OCI-LY3 (cell line): ENCODE measurements at regions not wholly inside any gene's neighbourhood (a gene's known extent, or its start where the extent isn't known, plus 50 kb on each side); places are given as distances from the start of the nearest gene placed in this dataset.

Experiments
- H2AFZ ChIP-seq: fragments of 200-600, 300-600 bp; shearing (Covaris generic); 2 replicates; pipeline ENCODE4 v1.6.0; 2014; ENCODE audit warnings: antibody characterized with exemption, low read depth, low read length
- H3K27ac ChIP-seq: fragments of 200-600, 300-600 bp; sonication (generic); 2 replicates; pipeline ENCODE4 v1.5.1; 2014; ENCODE audit warnings: mild to moderate bottlenecking, low read length, moderate library complexity, mixed read lengths
- H3K27me3 ChIP-seq: fragments of 200-600, 300-600 bp; sonication (generic); 2 replicates; pipeline ENCODE4 v1.6.1; 2014; ENCODE audit warnings: low read depth, low read length, mixed read lengths
- H3K36me3 ChIP-seq: fragments of 200-600, 300-600 bp; sonication (generic); replicated peaks from 2 replicates; pipeline ENCODE3; 2014; ENCODE audit warnings: low read depth, low read length, mixed read lengths
- H3K4me1 ChIP-seq: fragments of 300-600, 200-600 bp; sonication (generic); 2 replicates; pipeline ENCODE4 v1.6.1; 2014; ENCODE audit warnings: low read length, mixed read lengths
- H3K4me2 ChIP-seq: fragments of 200-600, 300-600 bp; sonication (generic); 2 replicates; pipeline ENCODE4 v1.6.1; 2014; ENCODE audit warnings: low read length, mixed read lengths
- H3K4me3 ChIP-seq: fragments of 300-600, 200-600 bp; sonication (generic); 2 replicates; pipeline ENCODE4 v1.5.1; 2014; ENCODE audit warnings: antibody characterized with exemption, mild to moderate bottlenecking, low read length, moderate library complexity
- H3K79me2 ChIP-seq: fragments of 300-600, 200-600 bp; shearing (Covaris generic); 2 replicates; pipeline ENCODE4 v1.6.1; 2014; ENCODE audit warnings: mild to moderate bottlenecking, low read length, mixed read lengths
- H3K9ac ChIP-seq: fragments of 300-600, 200-600 bp; shearing (Covaris generic); 2 replicates; pipeline ENCODE4 v1.6.0; 2014; ENCODE audit warnings: mild to moderate bottlenecking, low read length, moderate library complexity
- H3K9me3 ChIP-seq: fragments of 200-600, 300-600 bp; shearing (Covaris generic); 2 replicates; pipeline ENCODE4 v1.6.1; 2014; ENCODE audit warnings: low read length, mixed read lengths; ENCODE audit not compliant: insufficient read depth
- H4K20me1 ChIP-seq: fragments of 200-600, 300-600 bp; sonication (generic); 2 replicates; pipeline ENCODE4 v1.6.1; 2016; ENCODE audit warnings: low read length, mixed read lengths; ENCODE audit not compliant: insufficient read depth
- EZH2phosphoT487 ChIP-seq: fragments of 200-600 bp; shearing (Covaris generic); IDR thresholded peaks from 2 replicates; pipeline ENCODE4 v1.6.1; 2018; ENCODE audit warnings: antibody characterized with exemption, mixed run types, low read depth
- TF ChIP-seq, protein P1 (sequence below): fragments of 200-600, 300-600 bp; sonication (generic); IDR thresholded peaks from 2 replicates; pipeline ENCODE4 v1.5.1; 2014; ENCODE audit warnings: antibody characterized with exemption, low read length, low read depth

DNA sequence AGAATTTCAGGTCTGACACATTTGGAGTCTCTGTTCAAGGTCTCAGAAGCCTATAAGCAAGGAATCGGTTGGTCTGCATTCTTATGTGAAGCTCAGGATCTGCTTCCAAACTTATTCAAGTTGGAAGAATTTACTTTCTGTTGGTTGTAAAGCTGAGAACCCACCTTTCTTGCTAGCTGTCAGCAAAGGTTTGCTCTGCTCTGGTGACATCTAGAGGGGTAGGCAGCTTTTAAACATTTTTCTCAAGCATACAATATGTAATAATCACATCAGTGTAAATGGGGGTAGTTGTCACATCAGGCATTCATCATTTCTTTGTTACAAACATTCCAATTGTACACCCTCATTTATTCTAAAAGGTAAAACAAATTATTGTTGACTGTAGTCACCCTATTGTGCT, 935.2 kb downstream of the TRAM1L1 start:
- no peaks in the 10 kb centered on the region for H3K36me3 ChIP-seq
- H2AFZ ChIP-seq = no peak overlapping the region
- H3K9me3 ChIP-seq = no peaks in the 10 kb centered on the region
- no peaks in the 10 kb centered on the region for H3K79me2 ChIP-seq
- H3K27me3 ChIP-seq = no peaks in the 10 kb centered on the region
- no peak overlapping the region for H3K9ac ChIP-seq
- no peak overlapping the region for H3K4me3 ChIP-seq
- H3K27ac ChIP-seq = no peak overlapping the region
- TF ChIP-seq EZH2phosphoT487 = no peak
- TF ChIP-seq, protein P1, sequence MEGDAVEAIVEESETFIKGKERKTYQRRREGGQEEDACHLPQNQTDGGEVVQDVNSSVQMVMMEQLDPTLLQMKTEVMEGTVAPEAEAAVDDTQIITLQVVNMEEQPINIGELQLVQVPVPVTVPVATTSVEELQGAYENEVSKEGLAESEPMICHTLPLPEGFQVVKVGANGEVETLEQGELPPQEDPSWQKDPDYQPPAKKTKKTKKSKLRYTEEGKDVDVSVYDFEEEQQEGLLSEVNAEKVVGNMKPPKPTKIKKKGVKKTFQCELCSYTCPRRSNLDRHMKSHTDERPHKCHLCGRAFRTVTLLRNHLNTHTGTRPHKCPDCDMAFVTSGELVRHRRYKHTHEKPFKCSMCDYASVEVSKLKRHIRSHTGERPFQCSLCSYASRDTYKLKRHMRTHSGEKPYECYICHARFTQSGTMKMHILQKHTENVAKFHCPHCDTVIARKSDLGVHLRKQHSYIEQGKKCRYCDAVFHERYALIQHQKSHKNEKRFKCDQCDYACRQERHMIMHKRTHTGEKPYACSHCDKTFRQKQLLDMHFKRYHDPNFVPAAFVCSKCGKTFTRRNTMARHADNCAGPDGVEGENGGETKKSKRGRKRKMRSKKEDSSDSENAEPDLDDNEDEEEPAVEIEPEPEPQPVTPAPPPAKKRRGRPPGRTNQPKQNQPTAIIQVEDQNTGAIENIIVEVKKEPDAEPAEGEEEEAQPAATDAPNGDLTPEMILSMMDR = peak; percentile 33
- no peaks in the 10 kb centered on the region for H3K4me1 ChIP-seq
- no peak overlapping the region for H3K4me2 ChIP-seq
- no peaks in the 10 kb centered on the region for H4K20me1 ChIP-seq

- Histone ChIP-seq H3K79me2 (no peaks in the 10 kb centered on the region), H3K9ac (no peak overlapping the region), H3K4me1 (no peaks in the 10 kb centered on the region), H3K27ac (no peak overlapping the region), H2AFZ (no peak overlapping the region), H3K9me3 (no peaks in the 10 kb centered on the region), H3K36me3 (no peaks in the 10 kb centered on the region), H3K4me3 (no peak overlapping the region), H4K20me1 (no peaks in the 10 kb centered on the region), H3K4me2 (no peak overlapping the region), H3K27me3 (no peaks in the 10 kb centered on the region)
- TF ChIP-seq EZH2phosphoT487 = no peak
- TF ChIP-seq, protein P1 = no peak
Observed at GRCh38 chr4:116143198-116143597, 942.2 kb downstream of the TRAM1L1 start.

DNA sequence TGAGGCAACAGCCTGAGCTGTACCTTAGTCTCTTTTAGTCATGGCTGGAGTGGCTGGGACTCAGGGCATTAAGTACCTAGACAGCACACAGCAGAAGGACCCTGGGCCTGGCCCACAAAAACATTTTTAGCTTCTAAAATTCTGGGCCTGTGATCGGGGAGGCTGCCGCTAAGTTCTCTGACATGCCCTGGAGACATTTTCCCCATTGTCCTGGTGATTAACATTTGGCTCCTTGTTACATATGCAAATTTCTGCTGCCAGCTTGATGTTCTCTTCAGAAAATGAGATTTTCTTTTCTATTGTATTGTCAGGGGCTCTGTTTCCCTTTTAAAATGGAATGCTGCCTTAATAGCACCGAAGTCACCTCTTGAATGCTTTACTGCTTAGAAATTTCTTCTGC, 952.4 kb downstream of the TRAM1L1 start:
- H3K27ac ChIP-seq = no peak overlapping the region
- H3K27me3 ChIP-seq = no peaks in the 10 kb centered on the region
- no peaks in the 10 kb centered on the region for H4K20me1 ChIP-seq
- H3K36me3 ChIP-seq = no peaks in the 10 kb centered on the region
- no peak overlapping the region for H3K4me3 ChIP-seq
- no peak overlapping the region for H3K4me2 ChIP-seq
- H3K9me3 ChIP-seq = no peaks in the 10 kb centered on the region
- H3K9ac ChIP-seq = no peak overlapping the region
- H3K4me1 ChIP-seq = no peaks in the 10 kb centered on the region
- H2AFZ ChIP-seq = no peak overlapping the region
- no peaks in the 10 kb centered on the region for H3K79me2 ChIP-seq
- TF ChIP-seq, protein P1 = no peak
- TF ChIP-seq EZH2phosphoT487 = no peak

DNA sequence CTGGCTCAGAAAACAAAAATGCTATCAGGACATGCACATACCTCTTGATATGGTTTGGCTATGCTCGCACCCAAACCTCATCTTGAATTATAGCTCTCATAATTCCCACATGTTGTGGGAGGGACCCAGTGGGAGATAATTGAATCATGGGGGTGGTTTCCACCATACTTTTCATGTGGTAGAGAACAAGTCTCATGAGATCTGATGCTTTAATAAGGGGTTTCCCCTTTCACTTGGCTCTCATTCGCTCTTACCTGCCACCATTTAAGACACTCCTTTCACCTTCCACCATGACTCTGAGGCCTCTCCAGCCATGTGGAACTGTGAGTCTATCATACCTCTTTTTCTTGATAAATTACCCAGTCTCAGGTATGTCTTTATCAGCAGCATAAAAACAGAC, 958.6 kb downstream of the TRAM1L1 start:
- H3K9ac ChIP-seq = no peak overlapping the region
- no peak overlapping the region for H3K4me3 ChIP-seq
- H3K27me3 ChIP-seq = no peaks in the 10 kb centered on the region
- no peaks in the 10 kb centered on the region for H3K36me3 ChIP-seq
- no peaks in the 10 kb centered on the region for H4K20me1 ChIP-seq
- peak overlapping the region; percentile 72; the same call in 1 of the 2 replicates for H2AFZ ChIP-seq
- no peaks in the 10 kb centered on the region for H3K9me3 ChIP-seq
- H3K4me2 ChIP-seq = no peak overlapping the region
- no peaks in the 10 kb centered on the region for H3K79me2 ChIP-seq
- no peaks in the 10 kb centered on the region; the same call in 1 of the 2 replicates for H3K4me1 ChIP-seq
- no peak overlapping the region for H3K27ac ChIP-seq
- TF ChIP-seq, protein P1 = no peak
- no peak for TF ChIP-seq EZH2phosphoT487
